OCI-LY7 (cell line): ENCODE measurements at regions not wholly inside any gene's neighbourhood (a gene's known extent, or its start where the extent isn't known, plus 50 kb on each side); places are given as distances from the start of the nearest gene placed in this dataset.

ENCODE experiments used
- EZH2phosphoT487 ChIP-seq: fragments of 200-600 bp; sonication (generic); IDR thresholded peaks from 2 replicates; pipeline ENCODE4 v1.6.1; 2018; ENCODE audit warnings: low read depth, borderline replicate concordance, mild to moderate bottlenecking, mixed run types, antibody characterized with exemption, low read length, moderate library complexity, mixed read lengths
- TF ChIP-seq, protein P1 (sequence below): fragments of 200-600 bp; sonication (generic); conservative IDR thresholded peaks from 2 replicates; pipeline ENCODE4 v1.5.1; 2014; ENCODE audit warnings: mild to moderate bottlenecking, antibody characterized with exemption, low read length, moderate library complexity, mixed read lengths

DNA sequence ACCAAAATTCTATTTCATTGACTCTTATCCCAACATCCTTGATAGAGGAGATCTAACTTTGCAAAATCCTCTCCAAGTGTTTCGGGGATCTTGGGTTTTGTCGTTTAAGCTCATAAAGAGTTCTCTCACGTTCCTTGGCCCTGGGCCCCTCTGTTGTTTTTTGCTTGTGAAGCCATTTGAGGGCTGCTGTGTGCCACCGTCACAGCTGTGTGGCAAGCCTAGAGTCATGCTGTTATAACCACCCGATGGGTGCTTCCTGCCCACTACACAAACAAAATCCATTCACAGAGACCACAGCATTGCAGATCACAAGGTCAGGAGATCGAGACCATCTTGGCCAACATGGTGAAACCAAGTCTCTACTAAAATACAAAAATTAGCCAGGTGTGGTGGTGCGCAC lies 154.1 kb downstream of the ADSS2 start:
- TF ChIP-seq, protein P1, sequence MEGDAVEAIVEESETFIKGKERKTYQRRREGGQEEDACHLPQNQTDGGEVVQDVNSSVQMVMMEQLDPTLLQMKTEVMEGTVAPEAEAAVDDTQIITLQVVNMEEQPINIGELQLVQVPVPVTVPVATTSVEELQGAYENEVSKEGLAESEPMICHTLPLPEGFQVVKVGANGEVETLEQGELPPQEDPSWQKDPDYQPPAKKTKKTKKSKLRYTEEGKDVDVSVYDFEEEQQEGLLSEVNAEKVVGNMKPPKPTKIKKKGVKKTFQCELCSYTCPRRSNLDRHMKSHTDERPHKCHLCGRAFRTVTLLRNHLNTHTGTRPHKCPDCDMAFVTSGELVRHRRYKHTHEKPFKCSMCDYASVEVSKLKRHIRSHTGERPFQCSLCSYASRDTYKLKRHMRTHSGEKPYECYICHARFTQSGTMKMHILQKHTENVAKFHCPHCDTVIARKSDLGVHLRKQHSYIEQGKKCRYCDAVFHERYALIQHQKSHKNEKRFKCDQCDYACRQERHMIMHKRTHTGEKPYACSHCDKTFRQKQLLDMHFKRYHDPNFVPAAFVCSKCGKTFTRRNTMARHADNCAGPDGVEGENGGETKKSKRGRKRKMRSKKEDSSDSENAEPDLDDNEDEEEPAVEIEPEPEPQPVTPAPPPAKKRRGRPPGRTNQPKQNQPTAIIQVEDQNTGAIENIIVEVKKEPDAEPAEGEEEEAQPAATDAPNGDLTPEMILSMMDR: no peak
- no peak for TF ChIP-seq EZH2phosphoT487
